HG02852 (cell line): ENCODE measurements at regions not wholly inside any gene's neighbourhood (a gene's known extent, or its start where the extent isn't known, plus 50 kb on each side); places are given as distances from the start of the nearest gene placed in this dataset.
"Not testable (repeated sequence)": the region's sequence is repeated elsewhere in the genome, so short reads cannot be mapped to it uniquely, and the experiment has no call there.

Experiments used
- ATAC-seq: cut with Tn5 transposase; IDR thresholded peaks from one replicate; pipeline ENCODE4 v1.9.1; 2021; ENCODE audit warnings: mild to moderate bottlenecking, moderate library complexity; ENCODE audit not compliant: unreplicated experiment

- no peak for ATAC-seq
Observed at GRCh38 chr7:51640841-51641240, 324.2 kb upstream of the COBL start.

- no peak for ATAC-seq
Observed at GRCh38 chr7:51639661-51640334, 323.2 kb upstream of the COBL start.

GRCh38 chr7:51636503-51636902, 319.9 kb upstream of the COBL start:
- ATAC-seq: no peak

GRCh38 chr7:51635775-51636174, 319.2 kb upstream of the COBL start:
- ATAC-seq: no peak

- no peak for ATAC-seq
Observed at GRCh38 chr7:51634538-51634937, 317.9 kb upstream of the COBL start.

GRCh38 chr7:51634025-51634424, 317.4 kb upstream of the COBL start:
- no peak for ATAC-seq

GRCh38 chr7:51633596-51633995, 317.0 kb upstream of the COBL start:
- ATAC-seq: no peak

- ATAC-seq: no peak
Observed at GRCh38 chr7:51633006-51633405, 316.4 kb upstream of the COBL start.

GRCh38 chr7:51630933-51631332, 314.3 kb upstream of the COBL start:
- ATAC-seq: no peak

- no peak for ATAC-seq
Observed at GRCh38 chr7:51629206-51629605, 312.6 kb upstream of the COBL start.

GRCh38 chr7:51621956-51622355, 305.3 kb upstream of the COBL start:
- ATAC-seq: no peak

GRCh38 chr7:51620706-51621105, 304.1 kb upstream of the COBL start:
- no peak for ATAC-seq

GRCh38 chr7:51619880-51620279, 303.3 kb upstream of the COBL start:
- no peak for ATAC-seq

GRCh38 chr7:51617686-51618085, 301.1 kb upstream of the COBL start:
- no peak for ATAC-seq

- ATAC-seq: no peak
Observed at GRCh38 chr7:51613911-51614357, 297.3 kb upstream of the COBL start.

- no peak for ATAC-seq
Observed at GRCh38 chr7:51611937-51612336, 295.3 kb upstream of the COBL start.

GRCh38 chr7:51607447-51607846, 290.8 kb upstream of the COBL start:
- ATAC-seq: no peak

- ATAC-seq: no peak
Observed at GRCh38 chr7:51606601-51607154, 290.1 kb upstream of the COBL start.

- no peak for ATAC-seq
Observed at GRCh38 chr7:51602376-51602775, 285.8 kb upstream of the COBL start.

GRCh38 chr7:51601461-51601860, 284.9 kb upstream of the COBL start:
- ATAC-seq: no peak

GRCh38 chr7:51599935-51600334, 283.3 kb upstream of the COBL start:
- ATAC-seq: not testable (repeated sequence)

GRCh38 chr7:51593628-51594027, 277.0 kb upstream of the COBL start:
- no peak for ATAC-seq
